ENCODE measurements at regions not wholly inside any gene's neighbourhood (a gene's known extent, or its start where the extent isn't known, plus 50 kb on each side); places are given as distances from the start of the nearest gene placed in this dataset.

GRCh38 chr15:25572191-25572590 lies 133.4 kb upstream of the UBE3A start:
- TF ChIP-seq CTCF (conservative IDR thresholded peaks at IDR 0.05; ENCODE audit: low read depth, low read length) (no peak), EZH2 (IDR thresholded peaks at IDR 0.05; ENCODE audit: borderline replicate concordance, low read depth, low read length, poor library complexity, severe bottlenecking) (no peak)

Data from A673 (cell line).